ENCODE measurements at regions not wholly inside any gene's neighbourhood (a gene's known extent, or its start where the extent isn't known, plus 50 kb on each side); places are given as distances from the start of the nearest gene placed in this dataset.

- DNase-seq, result no peak
Observed at GRCh38 chr7:116148108-116148507, 62.2 kb upstream of the TES start.

- no peak for DNase-seq
Observed at GRCh38 chr7:116148626-116149025, 61.7 kb upstream of the TES start.

- no peak for DNase-seq
Observed at GRCh38 chr7:116150588-116150987, 59.8 kb upstream of the TES start.

GRCh38 chr7:116152276-116152675 is 58.1 kb upstream of the TES start:
- no peak for DNase-seq

- DNase-seq, result no peak
Observed at GRCh38 chr7:116153050-116153449, 57.3 kb upstream of the TES start.

- DNase-seq, result no peak
Observed at GRCh38 chr7:116159711-116160110, 50.6 kb upstream of the TES start.
